ENCODE measurements at regions not wholly inside any gene's neighbourhood (a gene's known extent, or its start where the extent isn't known, plus 50 kb on each side); places are given as distances from the start of the nearest gene placed in this dataset.

- Mint-ChIP-seq H3K27me3 (ENCODE audit: low read depth) (no peaks in the 10 kb centered on the region), H3K9me3 (peaks cover 35% of the 10 kb centered on the region), H3K27ac (no peak overlapping the region), H3K36me3 (peaks cover 9% of the 10 kb centered on the region), H3K4me3 (no peak overlapping the region), H3K4me1 (peaks cover 24% of the 10 kb centered on the region)
- DNase-seq (ENCODE audit: low spot score in 2 of 2, unreplicated experiment in 2 of 2): no peak
- TF ChIP-seq, protein P1, sequence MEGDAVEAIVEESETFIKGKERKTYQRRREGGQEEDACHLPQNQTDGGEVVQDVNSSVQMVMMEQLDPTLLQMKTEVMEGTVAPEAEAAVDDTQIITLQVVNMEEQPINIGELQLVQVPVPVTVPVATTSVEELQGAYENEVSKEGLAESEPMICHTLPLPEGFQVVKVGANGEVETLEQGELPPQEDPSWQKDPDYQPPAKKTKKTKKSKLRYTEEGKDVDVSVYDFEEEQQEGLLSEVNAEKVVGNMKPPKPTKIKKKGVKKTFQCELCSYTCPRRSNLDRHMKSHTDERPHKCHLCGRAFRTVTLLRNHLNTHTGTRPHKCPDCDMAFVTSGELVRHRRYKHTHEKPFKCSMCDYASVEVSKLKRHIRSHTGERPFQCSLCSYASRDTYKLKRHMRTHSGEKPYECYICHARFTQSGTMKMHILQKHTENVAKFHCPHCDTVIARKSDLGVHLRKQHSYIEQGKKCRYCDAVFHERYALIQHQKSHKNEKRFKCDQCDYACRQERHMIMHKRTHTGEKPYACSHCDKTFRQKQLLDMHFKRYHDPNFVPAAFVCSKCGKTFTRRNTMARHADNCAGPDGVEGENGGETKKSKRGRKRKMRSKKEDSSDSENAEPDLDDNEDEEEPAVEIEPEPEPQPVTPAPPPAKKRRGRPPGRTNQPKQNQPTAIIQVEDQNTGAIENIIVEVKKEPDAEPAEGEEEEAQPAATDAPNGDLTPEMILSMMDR (IDR thresholded peaks at IDR 0.05; ENCODE audit: unreplicated experiment): no peak
These were observed 213.1 kb upstream of the DCN start for GRCh38 chr12:91395628-91396135.

GRCh38 chr12:91394903-91395302, 212.3 kb upstream of the DCN start:
- H3K4me3 Mint-ChIP-seq: no peak overlapping the region
- no peak for DNase-seq (ENCODE audit: low spot score in 2 of 2, unreplicated experiment in 2 of 2)
- H3K27ac Mint-ChIP-seq: no peak overlapping the region
- peaks cover 16% of the 10 kb centered on the region for H3K4me1 Mint-ChIP-seq
- H3K27me3 Mint-ChIP-seq (ENCODE audit: low read depth): no peaks in the 10 kb centered on the region
- peaks cover 11% of the 10 kb centered on the region for H3K36me3 Mint-ChIP-seq
- H3K9me3 Mint-ChIP-seq: peaks cover 38% of the 10 kb centered on the region
- TF ChIP-seq, protein P1 (IDR thresholded peaks at IDR 0.05; ENCODE audit: unreplicated experiment): no peak

GRCh38 chr12:91388573-91388972, 206.0 kb upstream of the DCN start:
- H3K27ac Mint-ChIP-seq: peak overlapping the region; percentile 66
- DNase-seq (ENCODE audit: low spot score in 2 of 2, unreplicated experiment in 2 of 2): no peak
- H3K27me3 Mint-ChIP-seq (ENCODE audit: low read depth): no peaks in the 10 kb centered on the region
- H3K4me1 Mint-ChIP-seq: peaks cover 23% of the 10 kb centered on the region
- peaks cover 11% of the 10 kb centered on the region for H3K36me3 Mint-ChIP-seq
- TF ChIP-seq, protein P1 (IDR thresholded peaks at IDR 0.05; ENCODE audit: unreplicated experiment): no peak
- H3K9me3 Mint-ChIP-seq: peaks cover 25% of the 10 kb centered on the region
- no peak overlapping the region for H3K4me3 Mint-ChIP-seq

DNA sequence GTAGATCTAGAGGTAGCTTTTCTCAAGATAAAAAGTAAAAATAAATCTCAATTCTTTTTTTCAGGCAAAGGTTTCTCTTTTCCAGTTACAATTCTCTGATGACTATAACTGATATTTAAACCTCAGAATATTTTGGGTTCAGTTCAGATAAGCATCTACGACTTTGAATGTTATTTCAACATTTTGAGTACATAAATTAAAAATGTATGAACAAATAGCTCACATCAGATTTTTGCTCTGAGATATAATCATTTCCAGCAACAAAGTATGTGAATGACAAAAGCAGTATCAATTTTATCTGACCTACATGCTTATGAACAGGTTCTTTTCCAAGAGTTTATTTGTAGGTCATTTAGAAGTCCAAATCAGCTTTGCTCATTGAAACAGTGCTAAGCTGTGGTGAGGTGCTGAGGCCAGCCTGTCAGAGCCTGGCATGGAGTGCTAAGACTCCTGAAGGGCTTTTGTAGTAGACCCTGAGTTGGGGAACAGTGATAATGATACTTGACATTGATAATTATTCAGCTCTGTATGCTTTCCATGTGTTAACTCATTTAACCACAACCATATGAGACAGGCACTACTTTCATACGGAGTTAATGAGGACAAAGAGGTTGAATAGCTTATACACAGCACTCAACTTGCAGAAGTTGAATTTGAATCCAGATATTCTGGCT, 205.0 kb upstream of the DCN start:
- no peak overlapping the region for H3K4me3 Mint-ChIP-seq

GRCh38 chr12:91384806-91385205, 202.2 kb upstream of the DCN start:
- no peak for DNase-seq (ENCODE audit: low spot score in 2 of 2, unreplicated experiment in 2 of 2)
- Mint-ChIP-seq H3K4me3 (no peak overlapping the region), H3K36me3 (no peaks in the 10 kb centered on the region), H3K27ac (no peak overlapping the region), H3K9me3 (no peaks in the 10 kb centered on the region), H3K4me1 (peaks cover 56% of the 10 kb centered on the region), H3K27me3 (ENCODE audit: low read depth) (no peaks in the 10 kb centered on the region)
- TF ChIP-seq, protein P1 (IDR thresholded peaks at IDR 0.05; ENCODE audit: unreplicated experiment): no peak

More for the DNA sequence above, 205.0 kb upstream of the DCN start:
- Mint-ChIP-seq H3K36me3 (peaks cover 11% of the 10 kb centered on the region), H3K4me1 (peaks cover 31% of the 10 kb centered on the region), H3K27me3 (ENCODE audit: low read depth) (no peaks in the 10 kb centered on the region), H3K9me3 (peaks cover 21% of the 10 kb centered on the region), H3K27ac (peak overlapping the region; percentile 66)
- TF ChIP-seq, protein P1 (IDR thresholded peaks at IDR 0.05; ENCODE audit: unreplicated experiment): no peak
- DNase-seq (ENCODE audit: low spot score in 2 of 2, unreplicated experiment in 2 of 2): no peak

Data from mesothelial cell of epicardium (in vitro differentiated cells).